ENCODE measurements at regions not wholly inside any gene's neighbourhood (a gene's known extent, or its start where the extent isn't known, plus 50 kb on each side); places are given as distances from the start of the nearest gene placed in this dataset.

DNA sequence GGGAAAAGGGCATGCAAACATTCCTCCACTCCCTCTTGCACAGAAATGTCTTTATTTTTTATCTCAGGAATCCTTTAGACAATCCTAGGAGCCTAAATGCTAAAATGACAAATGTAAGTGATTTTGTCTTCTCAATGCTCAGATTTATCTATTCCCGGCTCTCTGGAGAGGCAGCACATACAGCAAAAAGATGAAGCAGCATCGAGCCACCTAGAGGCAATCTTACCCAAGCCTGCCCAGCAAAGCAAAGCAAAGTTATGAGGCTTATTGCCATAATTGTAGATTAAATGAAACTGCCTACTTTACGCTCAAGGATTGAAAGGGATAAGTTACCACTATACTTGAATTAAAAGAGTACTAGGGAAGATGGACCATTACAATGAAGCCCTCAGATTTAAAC, 750.4 kb upstream of the NR2F2 start:
- TF ChIP-seq CTCF (conservative IDR thresholded peaks at IDR 0.05; ENCODE audit: low read length) (no peak), EZH2phosphoT487 (IDR thresholded peaks at IDR 0.05; ENCODE audit: borderline replicate concordance) (no peak)
